IMR-90 (cell line): ENCODE measurements at regions not wholly inside any gene's neighbourhood (a gene's known extent, or its start where the extent isn't known, plus 50 kb on each side); places are given as distances from the start of the nearest gene placed in this dataset.

ENCODE experiments used
- ATAC-seq: fragments of 200-7000 bp; cut with Tn5 transposase; 2 replicates; pipeline ENCODE4 v1.9.1; 2020; ENCODE audit warnings: low read depth, mild to moderate bottlenecking, moderate library complexity
- BruUV-seq: library from RNA; stranded (reverse); fragments of 400-500 nt; replicated peaks from 2 replicates; lab custom pipeline; 2021; lab: Mats Ljungman, UMichigan
- CTCF ChIA-PET: fragments of 300-600 bp; formaldehyde crosslinking; extraction: SDS; loops from one replicate; lab custom pipeline; 2021; ENCODE audit warnings: antibody characterized with exemption; lab: Yijun Ruan, JAX
- POLR2A ChIA-PET: fragments of 300-600 bp; sonication (Branson Sonifier 250); formaldehyde crosslinking; loops from one replicate; lab custom pipeline; 2022; ENCODE audit warnings: antibody characterized with exemption; ENCODE audit not compliant: unreplicated experiment; lab: Charles Lee
- DNase-seq: peaks from one replicate; pipeline ENCODE4 v3.0.0; 2013
- H2AFZ ChIP-seq: replicated peaks from 2 replicates; pipeline ENCODE3; 2013; ENCODE audit warnings: low read length, mild to moderate bottlenecking; ENCODE audit not compliant: poor library complexity
- H2AK5ac ChIP-seq: 2 replicates; pipeline ENCODE4 v1.6.1; 2013; ENCODE audit warnings: low read depth, low read length, inconsistent platforms
- H2AK9ac ChIP-seq: replicated peaks from 2 replicates; pipeline ENCODE3; 2013; ENCODE audit warnings: mild to moderate bottlenecking, low read depth, low read length, moderate library complexity; ENCODE audit not compliant: poor library complexity
- H2BK120ac ChIP-seq: 2 replicates; pipeline ENCODE4 v1.6.1; 2013; ENCODE audit warnings: low read depth, low read length, inconsistent platforms
- H2BK15ac ChIP-seq: 3 replicates; pipeline ENCODE4 v1.6.1; 2013; ENCODE audit warnings: low read depth, low read length, inconsistent platforms
- H2BK20ac ChIP-seq: 2 replicates; pipeline ENCODE4 v1.6.1; 2013; ENCODE audit warnings: low read depth, mild to moderate bottlenecking, inconsistent platforms, low read length, moderate library complexity
- H2BK5ac ChIP-seq: 2 replicates; pipeline ENCODE4 v1.6.1; 2013; ENCODE audit warnings: mild to moderate bottlenecking, low read depth, low read length, inconsistent platforms; ENCODE audit not compliant: poor library complexity, severe bottlenecking
- H3K14ac ChIP-seq: replicated peaks from 2 replicates; pipeline ENCODE4 v1.6.1; 2013; ENCODE audit warnings: low read depth, low read length, inconsistent platforms
- H3K18ac ChIP-seq: 2 replicates; pipeline ENCODE4 v1.6.1; 2013; ENCODE audit warnings: low read depth, low read length, control low read depth
- H3K23ac ChIP-seq: 2 replicates; pipeline ENCODE4 v1.6.1; 2013; ENCODE audit warnings: low read depth, low read length, inconsistent platforms
- H3K27ac ChIP-seq: 2 replicates; pipeline ENCODE4 v1.5.1; 2013; ENCODE audit warnings: mild to moderate bottlenecking, control low read depth, low read length; ENCODE audit not compliant: insufficient read depth
- H3K27me3 ChIP-seq: 2 replicates; pipeline ENCODE4 v1.6.1; 2013; ENCODE audit warnings: low read length; ENCODE audit not compliant: control insufficient read depth, insufficient read depth
- H3K36me3 ChIP-seq: 2 replicates; pipeline ENCODE4 v1.6.1; 2013; ENCODE audit warnings: low read length, mixed read lengths; ENCODE audit not compliant: control insufficient read depth, insufficient read depth
- H3K4ac ChIP-seq: 2 replicates; pipeline ENCODE4 v1.6.1; 2013; ENCODE audit warnings: low read depth, low read length, inconsistent platforms
- H3K4me1 ChIP-seq: 2 replicates; pipeline ENCODE4 v1.6.1; 2013; ENCODE audit warnings: low read length, mixed read lengths; ENCODE audit not compliant: control insufficient read depth, insufficient read depth
- H3K4me2 ChIP-seq: 2 replicates; pipeline ENCODE4 v1.6.1; 2013; ENCODE audit warnings: low read depth, mild to moderate bottlenecking, control low read depth, low read length, moderate library complexity
- H3K4me3 ChIP-seq: 2 replicates; pipeline ENCODE4 v1.5.1; 2013; ENCODE audit warnings: low read depth, mild to moderate bottlenecking, control low read depth, low read length, moderate library complexity; ENCODE audit not compliant: insufficient read depth
- H3K56ac ChIP-seq: 2 replicates; pipeline ENCODE4 v1.6.1; 2013; ENCODE audit warnings: low read length, inconsistent platforms; ENCODE audit not compliant: insufficient read depth; ENCODE audit errors: extremely low read depth
- H3K79me1 ChIP-seq, 2 experiments: 2 replicates each; pipeline ENCODE4 v1.6.1; 2013; ENCODE audit warnings: low read length in 2 of 2, inconsistent platforms in 1 of 2, low read depth in 1 of 2
- H3K9ac ChIP-seq: 2 replicates; pipeline ENCODE4 v1.6.1; 2013; ENCODE audit warnings: low read depth, low read length, control low read depth
- H3K9me1 ChIP-seq: 2 replicates; pipeline ENCODE4 v1.6.1; 2013; ENCODE audit warnings: low read length, inconsistent platforms; ENCODE audit not compliant: insufficient read depth
- H3K9me3 ChIP-seq: 2 replicates; pipeline ENCODE4 v1.6.1; 2013; ENCODE audit warnings: low read length; ENCODE audit not compliant: control insufficient read depth, insufficient read depth
- H4K20me1 ChIP-seq: 2 replicates; pipeline ENCODE4 v1.6.1; 2013; ENCODE audit warnings: low read length, inconsistent platforms; ENCODE audit not compliant: insufficient read depth
- H4K5ac ChIP-seq: 2 replicates; pipeline ENCODE4 v1.6.1; 2013; ENCODE audit warnings: mild to moderate bottlenecking, low read depth, low read length, control low read depth
- H4K8ac ChIP-seq, 2 experiments: 2 replicates each; pipeline ENCODE4 v1.6.1; 2013; ENCODE audit warnings: low read depth in 2 of 2, low read length in 2 of 2, control low read depth in 1 of 2, inconsistent platforms in 1 of 2
- H4K91ac ChIP-seq: 2 replicates; pipeline ENCODE4 v1.6.1; 2013; ENCODE audit warnings: low read depth, low read length, inconsistent platforms; ENCODE audit not compliant: insufficient read depth
- CEBPB ChIP-seq: IDR thresholded peaks from 2 replicates; pipeline ENCODE4 v1.6.1; 2012; ENCODE audit warnings: low read depth, low read length, improper control_type of control experiment
- MXI1 ChIP-seq: IDR thresholded peaks from 2 replicates; pipeline ENCODE4 v1.6.1; 2012; ENCODE audit warnings: low read depth, mild to moderate bottlenecking, low read length, moderate library complexity, borderline replicate concordance
- NFE2L2 ChIP-seq: fragments of 150-350 bp; IDR thresholded peaks from 2 replicates; pipeline ENCODE4 v1.6.1; 2016; ENCODE audit warnings: low read depth, mild to moderate bottlenecking, low read length
- POLR2A ChIP-seq: IDR thresholded peaks from 2 replicates; pipeline ENCODE4 v1.6.1; 2012; ENCODE audit warnings: mild to moderate bottlenecking, low read depth, low read length
- RFX5 ChIP-seq: IDR thresholded peaks from 2 replicates; pipeline ENCODE4 v1.8.0; 2012; ENCODE audit warnings: low read depth, mild to moderate bottlenecking, low read length, moderate library complexity
- SMC3 ChIP-seq: fragments of 150-350 bp; IDR thresholded peaks from 2 replicates; pipeline ENCODE4 v1.6.1; 2016; ENCODE audit warnings: low read depth, mild to moderate bottlenecking, antibody characterized with exemption, low read length, moderate library complexity
- WGBS, 2 experiments: methylation state at CpG; one replicate each; pipeline versions ENCODE4 v1.1.5 to v1.1.7; 2013; ENCODE audit warnings: missing lambda C conversion rate in 2 of 2; ENCODE audit not compliant: insufficient read length in 1 of 2; ENCODE audit errors: extremely low coverage in 2 of 2; 5-methylcytosine and 5-hydroxymethylcytosine counted together
- dilution Hi-C: fragments of 300-500 bp; cut with HindIII; formaldehyde crosslinking; loops from one replicate; pipeline ENCODE4 v1.14.3; 2018; ENCODE audit warnings: low sequenced_read_pairs; ENCODE audit not compliant: unreplicated experiment
- in situ Hi-C: fragments of 300-500 bp; cut with MboI; formaldehyde crosslinking; loops from 3 replicates; pipeline ENCODE4 v1.14.3; 2019; ENCODE audit warnings: low sequenced_read_pairs, inconsistent platforms, mixed read lengths
- intact Hi-C: fragments of 100-400 bp; cut with micrococcal nuclease; formaldehyde crosslinking; loops from 2 replicates; pipeline ENCODE4 v1.10.0; 2022
- TF ChIP-seq, protein P1 (sequence below): fragments of 150-350 bp; IDR thresholded peaks from 2 replicates; pipeline ENCODE4 v1.6.1; 2016; ENCODE audit warnings: low read depth, mild to moderate bottlenecking, low read length, moderate library complexity, borderline replicate concordance

DNA sequence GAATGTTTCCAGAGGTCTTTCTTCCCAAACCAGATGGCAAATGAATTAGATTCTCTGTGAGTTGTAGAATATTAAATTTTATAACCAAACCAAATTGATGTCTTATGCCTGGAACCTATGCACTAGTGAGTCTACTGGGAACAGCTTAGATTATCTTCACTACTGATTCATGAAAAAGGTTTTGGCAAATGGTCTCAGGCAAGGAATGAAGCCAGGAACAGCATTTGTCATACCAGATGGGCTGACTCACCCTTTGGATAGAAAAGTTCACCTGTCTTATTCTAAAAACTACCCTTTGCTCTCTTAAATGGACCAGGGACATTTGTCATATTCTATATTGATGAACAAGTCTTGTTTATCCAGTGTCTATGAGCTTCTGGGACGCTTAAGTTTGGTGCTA lies 135.4 kb upstream of the ECI2 start:
- no peak overlapping the region for H3K56ac ChIP-seq
- no peaks in the 10 kb centered on the region for H3K9me1 ChIP-seq
- H2AK5ac ChIP-seq: no peak overlapping the region
- H3K23ac ChIP-seq: no peak overlapping the region
- H2BK15ac ChIP-seq: no peak overlapping the region
- no peaks in the 10 kb centered on the region for H4K20me1 ChIP-seq
- H3K18ac ChIP-seq: no peak overlapping the region
- H4K5ac ChIP-seq: no peak overlapping the region
- no peak overlapping the region for H2BK5ac ChIP-seq
- no peak overlapping the region for H3K9ac ChIP-seq
- H3K27me3 ChIP-seq: peaks cover 10% of the 10 kb centered on the region; the same call in 1 of the 2 replicates
- H4K91ac ChIP-seq: no peak overlapping the region
- BruUV-seq: no TSS peak
- H3K4me2 ChIP-seq: no peak overlapping the region
- no peak overlapping the region for H2BK20ac ChIP-seq
- in situ Hi-C loops: no loop called here
- H3K27ac ChIP-seq: no peak overlapping the region
- dilution Hi-C loops: no loop called here
- no peak overlapping the region for H2AFZ ChIP-seq
- H3K4me1 ChIP-seq: no peaks in the 10 kb centered on the region; the same call in 1 of the 2 replicates
- H3K9me3 ChIP-seq: peaks cover 5% of the 10 kb centered on the region
- peak; percentile 68 for DNase-seq
- H3K4ac ChIP-seq: no peak overlapping the region
- no peak overlapping the region for H2BK120ac ChIP-seq
- no peak overlapping the region for H3K4me3 ChIP-seq
- ATAC-seq: peak; percentile 35; the same call in 1 of the 2 replicates
- intact Hi-C loops: no loop called here
- no peak overlapping the region for H2AK9ac ChIP-seq
- TF ChIP-seq MXI1 (no peak), RFX5 (no peak), NFE2L2 (no peak), SMC3 (no peak), POLR2A (no peak), CEBPB (no peak)
- TF ChIP-seq, protein P1, sequence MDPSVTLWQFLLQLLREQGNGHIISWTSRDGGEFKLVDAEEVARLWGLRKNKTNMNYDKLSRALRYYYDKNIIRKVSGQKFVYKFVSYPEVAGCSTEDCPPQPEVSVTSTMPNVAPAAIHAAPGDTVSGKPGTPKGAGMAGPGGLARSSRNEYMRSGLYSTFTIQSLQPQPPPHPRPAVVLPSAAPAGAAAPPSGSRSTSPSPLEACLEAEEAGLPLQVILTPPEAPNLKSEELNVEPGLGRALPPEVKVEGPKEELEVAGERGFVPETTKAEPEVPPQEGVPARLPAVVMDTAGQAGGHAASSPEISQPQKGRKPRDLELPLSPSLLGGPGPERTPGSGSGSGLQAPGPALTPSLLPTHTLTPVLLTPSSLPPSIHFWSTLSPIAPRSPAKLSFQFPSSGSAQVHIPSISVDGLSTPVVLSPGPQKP: no peak
- ChIA-PET POLR2A (no interaction called here), CTCF (interaction anchor here (2.0 kb wide), 1 partner anchor 17 kb away, joined by 6 read pairs; no protein-coding TSS in a partner anchor)
- no peak overlapping the region for H3K14ac ChIP-seq
- H4K8ac ChIP-seq: no peak overlapping the region
- no peaks in the 10 kb centered on the region for H3K36me3 ChIP-seq
- no peaks in the 10 kb centered on the region for H3K79me1 ChIP-seq
- WGBS, 2 experiments: 80% methylated on average over 1 of the region's 1 CpG; no CpG with 5 or more reads in 1 of the 2 experiments
